HS-5 (cell line): ENCODE measurements at regions not wholly inside any gene's neighbourhood (a gene's known extent, or its start where the extent isn't known, plus 50 kb on each side); places are given as distances from the start of the nearest gene placed in this dataset.

ENCODE experiments used
- DNase-seq: peaks from one replicate; pipeline ENCODE4 v3.0.0-alpha.2; 2012; ENCODE audit warnings: low read depth

DNA sequence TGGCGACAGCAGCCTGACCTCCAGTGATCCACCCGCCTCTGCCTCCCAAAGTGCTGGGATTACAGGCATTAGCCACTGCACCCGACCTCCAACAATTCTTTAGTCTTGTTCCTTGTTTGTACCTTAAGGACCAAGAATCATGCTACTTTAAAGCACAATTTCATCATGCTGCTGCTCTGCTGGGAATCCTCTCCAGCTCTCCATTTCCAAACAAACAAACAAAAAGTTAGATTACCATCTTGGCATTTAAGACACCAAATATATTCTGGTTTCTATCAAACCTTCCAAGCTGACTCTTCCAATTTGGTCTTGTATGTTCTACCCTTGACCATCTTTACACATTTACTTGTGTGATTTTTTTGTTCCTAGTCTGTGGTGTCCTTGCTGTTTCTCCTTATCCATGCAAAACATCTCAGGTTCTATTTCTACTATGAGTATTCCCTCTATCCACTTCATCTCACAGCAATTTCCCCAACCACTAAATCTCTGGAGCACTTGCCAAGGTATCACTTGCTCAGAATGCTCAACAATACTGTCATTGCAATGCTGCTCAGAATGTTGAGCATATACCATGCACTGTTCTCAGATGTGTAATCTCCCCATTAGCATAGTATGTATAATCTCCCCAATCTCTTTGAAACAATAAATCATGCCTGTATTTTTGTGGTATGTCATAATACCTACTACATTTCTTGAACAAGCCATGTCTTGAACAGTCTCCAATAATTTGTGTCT, 73.2 kb upstream of the GALNT5 start:
- DNase-seq, result no peak

DNA sequence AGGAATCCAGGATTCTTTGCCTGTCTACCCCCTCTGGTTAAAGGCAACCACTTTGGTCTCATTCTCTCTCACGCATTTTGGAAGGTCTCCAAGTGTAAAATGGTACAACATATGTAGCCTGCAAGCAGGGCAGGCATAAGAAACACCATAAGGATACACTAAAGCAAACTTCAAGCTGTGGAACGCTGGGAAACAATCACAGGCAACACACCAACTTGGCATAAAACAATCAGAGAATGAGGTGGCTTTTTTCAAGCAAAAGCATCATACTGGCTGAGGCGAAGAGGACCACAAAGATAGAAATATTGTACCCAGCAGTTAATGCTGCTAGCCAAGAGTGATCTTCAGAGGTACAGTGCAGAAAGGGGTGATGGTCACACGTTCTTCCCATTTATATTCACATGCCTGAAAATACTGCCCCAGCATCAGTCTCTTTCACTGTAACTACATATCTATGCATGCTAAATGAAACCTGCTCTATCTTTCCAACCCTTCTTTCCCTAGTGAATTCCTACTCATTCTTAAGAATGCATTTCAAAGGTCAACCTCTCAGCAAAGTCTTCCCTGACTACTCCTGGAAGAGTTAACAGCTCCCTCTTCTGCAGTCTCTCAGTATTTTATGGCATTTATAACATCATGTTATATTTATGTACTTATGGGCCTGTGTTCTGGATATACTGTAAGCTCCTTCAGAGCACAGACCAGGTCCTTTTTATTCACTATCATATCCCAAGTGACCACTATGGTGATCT, 71.9 kb upstream of the GALNT5 start:
- DNase-seq, result no peak

DNA sequence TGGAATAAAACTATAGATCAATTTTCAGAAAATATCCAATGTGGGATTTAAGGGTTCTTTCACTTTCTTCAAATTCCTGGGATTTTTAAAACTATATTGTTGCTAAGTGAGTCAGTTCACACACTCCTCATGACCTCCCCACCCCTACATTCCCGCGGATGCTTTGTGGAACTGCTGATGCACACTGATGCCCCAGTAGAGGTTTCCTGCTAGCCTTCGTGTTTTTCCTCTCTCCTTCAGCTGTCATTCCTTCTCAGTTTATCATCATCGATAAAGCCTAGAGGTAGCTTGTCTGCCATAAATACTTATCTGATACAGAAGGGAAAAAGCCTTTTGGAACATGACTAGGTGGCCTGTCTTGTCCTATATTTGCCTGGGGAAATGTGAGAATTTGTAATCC, 67.4 kb upstream of the GALNT5 start:
- peak; percentile 84 for DNase-seq

DNA sequence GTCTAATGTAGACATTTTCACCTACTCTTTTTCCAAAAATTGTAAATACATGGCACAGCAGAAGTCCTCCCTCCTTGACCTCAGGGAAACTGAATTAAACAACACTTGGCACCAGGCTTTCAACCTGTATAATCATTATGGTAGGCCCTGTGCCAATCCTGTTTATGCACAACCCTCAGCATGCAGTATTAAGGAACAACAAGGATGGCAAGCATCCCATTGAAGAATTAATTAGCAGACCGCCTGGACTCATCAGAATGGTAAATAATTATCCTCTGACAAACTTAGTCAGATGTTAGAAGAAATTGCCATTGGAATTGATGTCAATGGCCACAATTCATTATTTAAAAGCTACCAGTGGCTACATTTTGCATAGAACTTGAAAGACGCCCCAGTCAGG, 66.3 kb upstream of the GALNT5 start:
- DNase-seq, result no peak

DNA sequence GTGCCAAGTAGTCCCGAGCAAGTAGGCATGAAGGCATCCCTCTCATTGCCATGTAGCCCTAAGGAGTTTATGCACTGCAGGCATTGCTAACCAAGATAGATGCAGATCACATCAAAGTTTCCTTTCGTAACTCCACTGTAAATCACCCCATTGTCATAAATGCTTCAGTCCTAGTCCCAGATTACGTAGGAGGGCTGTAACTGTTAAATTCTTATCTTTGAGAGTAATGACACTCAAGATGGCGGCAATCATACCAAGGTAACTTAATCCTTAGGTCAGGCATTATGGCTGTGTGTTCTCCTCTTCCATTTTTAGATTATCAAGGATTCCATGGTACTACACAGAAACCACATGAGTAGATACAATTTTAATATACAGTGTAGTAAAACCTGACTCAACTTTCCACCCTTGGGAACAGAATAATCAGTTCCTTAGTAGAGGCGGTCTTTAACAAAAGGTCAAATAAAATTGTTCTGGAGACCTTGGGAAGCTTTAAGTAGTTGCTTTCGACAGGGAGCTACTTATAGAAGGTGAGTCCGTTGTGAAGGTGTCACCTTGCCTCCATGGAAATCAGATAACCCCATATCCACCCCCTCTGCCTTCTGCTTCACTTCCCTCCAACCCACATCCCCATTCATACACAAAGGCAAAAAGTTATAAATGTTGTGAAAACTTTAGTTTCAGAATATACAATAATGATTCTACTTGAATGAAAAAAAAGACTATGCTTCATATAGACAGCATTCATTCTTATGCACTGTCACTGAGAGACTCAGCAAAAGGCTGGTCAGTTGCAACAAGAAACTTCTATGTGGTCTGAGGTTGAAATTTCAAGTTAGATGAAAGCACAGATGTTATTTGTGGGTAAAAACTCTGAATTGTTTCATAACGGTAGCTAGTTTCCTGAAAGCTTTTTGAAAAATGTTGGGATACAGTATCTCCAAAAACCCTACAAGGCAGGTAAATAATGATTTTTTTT, 64.8 kb upstream of the GALNT5 start:
- no peak for DNase-seq

DNA sequence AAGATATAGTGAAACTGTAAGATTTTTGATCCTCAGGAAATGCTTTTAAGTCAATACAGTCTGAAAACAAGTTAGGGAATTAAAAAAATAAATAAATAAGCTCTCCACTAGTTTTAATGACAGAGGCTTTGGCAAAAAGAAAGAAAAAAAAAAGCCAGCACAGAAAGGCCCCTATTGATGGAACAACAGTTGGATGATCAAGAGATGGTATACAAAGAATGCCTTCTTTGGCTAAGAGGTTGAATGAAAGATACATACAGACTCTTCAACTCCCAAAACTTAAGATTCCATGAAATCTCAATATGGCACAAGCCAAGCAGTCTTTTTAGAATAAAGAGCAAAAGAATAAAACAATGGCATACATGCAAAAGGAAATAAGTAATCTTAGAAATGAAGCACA, 64.0 kb upstream of the GALNT5 start:
- DNase-seq, result no peak

DNA sequence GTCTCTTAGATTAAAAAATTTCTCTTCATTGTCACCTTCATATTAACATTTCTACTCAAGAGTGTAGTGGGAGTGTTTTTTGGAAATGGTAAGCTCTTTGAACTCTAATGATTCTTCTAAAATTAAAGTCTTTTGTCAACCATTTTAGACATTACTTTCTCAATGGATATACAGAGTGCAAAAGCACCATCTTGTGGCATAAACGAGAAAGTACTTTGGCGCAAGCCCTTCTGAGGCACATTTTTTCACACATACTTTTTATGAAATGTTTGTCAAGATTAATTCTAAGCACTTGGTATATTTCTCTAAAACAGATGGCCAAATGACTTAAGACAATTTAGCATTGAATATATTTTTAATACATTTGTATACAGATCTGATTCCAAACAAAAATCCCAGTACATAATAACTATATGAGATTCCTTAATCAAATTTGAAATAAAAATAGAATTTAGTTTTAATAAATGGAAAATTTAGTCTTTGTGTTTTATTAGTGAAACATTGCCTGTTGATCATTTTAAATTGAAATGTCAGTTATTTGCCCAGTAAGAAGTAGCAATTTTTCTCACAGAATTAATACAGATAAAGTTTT, 63.3 kb upstream of the GALNT5 start:
- no peak for DNase-seq

DNA sequence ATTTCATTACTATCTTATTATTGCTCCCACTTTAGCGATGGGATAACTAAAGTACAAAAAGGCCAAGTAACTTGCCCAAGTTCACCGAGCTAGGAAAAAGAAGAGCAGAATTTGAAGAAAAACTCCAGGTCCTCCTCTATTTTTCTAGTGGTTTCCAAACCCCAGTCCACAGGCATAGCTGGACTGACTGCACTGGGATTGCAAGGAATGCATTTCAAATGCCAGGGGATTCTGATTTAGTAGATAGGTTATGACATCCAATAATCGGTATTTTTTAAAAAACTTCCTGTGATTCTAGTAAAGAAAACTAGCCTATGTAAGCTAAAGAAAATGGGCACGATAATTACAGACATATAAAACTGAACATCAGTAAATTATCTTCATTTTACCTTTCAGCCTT, 62.7 kb upstream of the GALNT5 start:
- DNase-seq, result no peak

DNA sequence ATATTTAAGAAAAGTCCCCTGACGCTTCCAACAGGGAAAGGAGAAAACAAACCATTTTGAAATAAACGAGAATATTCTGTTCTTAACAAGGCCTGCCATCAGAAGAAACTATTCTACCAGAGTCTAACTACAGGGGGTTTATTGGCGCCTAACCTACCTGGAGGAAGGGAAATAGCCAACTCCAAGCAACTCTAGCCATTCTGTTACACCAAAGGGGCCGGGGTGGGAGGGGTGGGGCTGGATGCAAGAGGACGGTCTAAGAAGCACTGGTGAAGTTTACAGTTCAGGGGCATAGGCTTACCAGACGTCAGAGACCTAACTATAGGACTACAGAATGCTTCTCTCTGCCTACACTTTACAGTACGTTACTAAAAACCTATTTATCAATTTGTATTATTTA, 60.5 kb upstream of the GALNT5 start:
- no peak for DNase-seq

DNA sequence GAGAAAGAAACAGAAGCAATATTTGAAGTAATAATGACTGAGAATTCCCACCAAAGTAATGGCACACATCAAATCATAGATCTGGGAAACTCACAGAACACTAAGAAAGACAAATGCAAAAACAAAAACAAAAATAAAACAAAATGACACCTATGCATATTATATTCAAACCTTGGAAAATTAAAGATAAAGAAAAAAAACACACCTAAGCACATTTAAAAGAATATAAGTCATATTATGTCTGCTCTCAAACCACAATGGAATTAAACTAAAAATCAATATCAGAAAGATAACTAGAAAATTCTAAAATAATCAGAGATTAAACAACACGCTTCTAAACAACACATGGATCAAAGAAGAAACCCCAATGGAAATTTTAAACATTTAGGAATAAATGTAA, 59.7 kb upstream of the GALNT5 start:
- no peak for DNase-seq

DNA sequence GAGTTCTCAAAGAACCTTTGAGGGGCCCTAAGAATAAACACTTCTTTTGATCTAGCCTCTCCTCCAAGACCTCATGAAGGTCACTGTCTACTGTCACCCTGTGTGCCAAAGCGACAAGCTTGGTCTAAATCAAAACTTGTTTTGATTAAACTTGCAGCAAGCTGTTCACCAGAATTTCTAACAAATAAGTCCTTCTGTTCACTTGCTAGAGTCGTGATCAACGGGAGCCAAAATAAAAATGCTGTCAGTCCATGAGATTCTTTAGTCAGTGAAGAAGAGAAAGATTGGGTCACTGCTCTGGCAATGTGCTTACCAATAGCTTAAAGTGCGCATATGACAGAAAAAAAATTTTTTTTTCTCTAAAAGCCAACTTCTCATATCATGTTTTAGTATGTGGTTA, 53.9 kb upstream of the GALNT5 start:
- no peak for DNase-seq

DNA sequence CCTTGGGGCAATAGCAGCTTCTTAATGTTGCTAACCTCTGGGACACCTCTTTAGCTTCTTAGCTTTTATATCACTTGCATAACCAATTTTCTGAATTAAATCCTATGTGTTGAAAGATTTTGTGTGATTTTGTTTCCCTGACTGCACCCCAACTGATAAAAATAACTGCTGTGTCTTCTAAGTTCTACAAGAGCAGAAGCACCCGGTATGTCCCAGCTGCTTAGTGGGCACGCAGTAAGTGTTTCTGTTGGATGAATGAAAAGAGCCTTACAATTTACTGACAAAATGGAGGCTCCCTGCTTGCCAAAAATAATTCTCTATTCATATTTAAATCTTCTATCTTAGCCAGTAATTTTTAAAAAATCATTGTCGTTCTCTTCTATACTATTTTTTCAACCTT, 53.1 kb upstream of the GALNT5 start:
- no peak for DNase-seq

DNA sequence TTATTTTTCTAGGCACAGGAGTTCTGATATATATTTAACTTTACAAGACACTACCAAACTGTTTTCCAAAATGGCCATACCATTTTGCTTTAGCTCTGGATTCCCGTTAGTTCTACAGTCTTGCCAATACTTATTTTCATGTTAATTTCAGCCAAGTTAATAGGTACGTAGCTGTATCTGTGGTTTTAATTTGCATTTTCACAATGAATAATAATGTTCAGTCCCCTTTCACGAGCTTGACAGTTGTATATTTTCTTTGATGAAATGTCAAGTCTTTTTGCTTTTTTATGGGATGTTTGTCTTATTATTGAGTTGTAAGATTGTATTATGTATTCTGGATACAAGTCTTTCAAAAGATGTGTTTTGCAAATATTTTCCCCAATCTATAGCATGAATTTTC, 50.6 kb upstream of the GALNT5 start:
- DNase-seq, result no peak
